Suppressor macrophage treated with lipopolysaccharide for 4 hours (primary cell): ENCODE measurements at regions not wholly inside any gene's neighbourhood (a gene's known extent, or its start where the extent isn't known, plus 50 kb on each side); places are given as distances from the start of the nearest gene placed in this dataset.
A peak's percentile ranks its signal among the peaks of the same experiment; 100 is the strongest.
"Not testable (repeated sequence)": the region's sequence is repeated elsewhere in the genome, so short reads cannot be mapped to it uniquely, and the experiment has no call there.

Experiments used
- DNase-seq: peaks from one replicate; pipeline ENCODE4 v3.0.0-alpha.2; 2020

- DNase-seq, result no peak
Measured at GRCh38 chr12:59131462-59131861, 211.2 kb upstream of the LRIG3 start.

GRCh38 chr12:59122784-59123183 lies 202.5 kb upstream of the LRIG3 start:
- DNase-seq, result no peak

- DNase-seq, result no peak
Measured at GRCh38 chr12:59121451-59121850, 201.1 kb upstream of the LRIG3 start.

- DNase-seq, result no peak
Measured at GRCh38 chr12:59119676-59120075, 199.4 kb upstream of the LRIG3 start.

- no peak for DNase-seq
Measured at GRCh38 chr12:59118356-59118755, 198.1 kb upstream of the LRIG3 start.

- DNase-seq, result no peak
Measured at GRCh38 chr12:59115995-59116394, 195.7 kb upstream of the LRIG3 start.

- no peak for DNase-seq
Measured at GRCh38 chr12:59115526-59115925, 195.2 kb upstream of the LRIG3 start.

GRCh38 chr12:59113831-59114615 lies 193.7 kb upstream of the LRIG3 start:
- DNase-seq, result peak; percentile 78

- no peak for DNase-seq
Measured at GRCh38 chr12:59111851-59112250, 191.5 kb upstream of the LRIG3 start.

GRCh38 chr12:59108516-59108915 lies 188.2 kb upstream of the LRIG3 start:
- not testable (repeated sequence) for DNase-seq

GRCh38 chr12:59100585-59100984 lies 180.3 kb upstream of the LRIG3 start:
- DNase-seq, result no peak

- DNase-seq, result no peak
Measured at GRCh38 chr12:59097876-59098275, 177.6 kb upstream of the LRIG3 start.

GRCh38 chr12:59096246-59096645 lies 175.9 kb upstream of the LRIG3 start:
- DNase-seq, result no peak

- DNase-seq, result no peak
Measured at GRCh38 chr12:59093073-59093772, 172.9 kb upstream of the LRIG3 start.

- no peak for DNase-seq
Measured at GRCh38 chr12:59088673-59089072, 168.4 kb upstream of the LRIG3 start.

- no peak for DNase-seq
Measured at GRCh38 chr12:59087691-59088090, 167.4 kb upstream of the LRIG3 start.

GRCh38 chr12:59087077-59087673 lies 166.9 kb upstream of the LRIG3 start:
- no peak for DNase-seq

GRCh38 chr12:59086126-59086525 lies 165.8 kb upstream of the LRIG3 start:
- DNase-seq, result no peak

GRCh38 chr12:59085690-59086089 lies 165.4 kb upstream of the LRIG3 start:
- DNase-seq, result no peak

- DNase-seq, result no peak
Measured at GRCh38 chr12:59084511-59085375, 164.4 kb upstream of the LRIG3 start.

GRCh38 chr12:59082952-59083351 lies 162.6 kb upstream of the LRIG3 start:
- DNase-seq, result no peak

GRCh38 chr12:59080101-59080500 lies 159.8 kb upstream of the LRIG3 start:
- no peak for DNase-seq

- DNase-seq, result no peak
Measured at GRCh38 chr12:59079472-59079871, 159.2 kb upstream of the LRIG3 start.
